ENCODE measurements at regions not wholly inside any gene's neighbourhood (a gene's known extent, or its start where the extent isn't known, plus 50 kb on each side); places are given as distances from the start of the nearest gene placed in this dataset.

DNA sequence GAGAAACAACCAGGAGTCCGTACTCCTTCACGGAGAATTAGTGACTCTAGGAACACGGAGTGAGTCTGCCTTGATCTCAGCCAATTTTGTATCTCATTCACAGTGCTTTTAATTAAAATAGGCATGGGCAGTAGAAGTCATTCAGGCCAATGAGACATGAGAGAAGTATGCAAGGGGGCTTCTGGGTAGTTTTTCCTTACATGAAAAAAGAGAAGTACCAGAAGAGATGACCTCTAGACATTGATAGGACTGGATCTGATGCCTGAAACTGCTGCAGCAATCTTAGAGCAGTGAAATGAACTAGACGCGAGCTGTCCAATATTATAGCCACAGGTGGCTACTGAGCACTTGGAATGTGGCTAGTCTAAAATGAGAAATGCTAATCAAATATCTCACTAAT is 187.7 kb upstream of the TLE4 start:
- no peak for TF ChIP-seq POLR2A (IDR thresholded peaks at IDR 0.05)
- TF ChIP-seq, protein P1, sequence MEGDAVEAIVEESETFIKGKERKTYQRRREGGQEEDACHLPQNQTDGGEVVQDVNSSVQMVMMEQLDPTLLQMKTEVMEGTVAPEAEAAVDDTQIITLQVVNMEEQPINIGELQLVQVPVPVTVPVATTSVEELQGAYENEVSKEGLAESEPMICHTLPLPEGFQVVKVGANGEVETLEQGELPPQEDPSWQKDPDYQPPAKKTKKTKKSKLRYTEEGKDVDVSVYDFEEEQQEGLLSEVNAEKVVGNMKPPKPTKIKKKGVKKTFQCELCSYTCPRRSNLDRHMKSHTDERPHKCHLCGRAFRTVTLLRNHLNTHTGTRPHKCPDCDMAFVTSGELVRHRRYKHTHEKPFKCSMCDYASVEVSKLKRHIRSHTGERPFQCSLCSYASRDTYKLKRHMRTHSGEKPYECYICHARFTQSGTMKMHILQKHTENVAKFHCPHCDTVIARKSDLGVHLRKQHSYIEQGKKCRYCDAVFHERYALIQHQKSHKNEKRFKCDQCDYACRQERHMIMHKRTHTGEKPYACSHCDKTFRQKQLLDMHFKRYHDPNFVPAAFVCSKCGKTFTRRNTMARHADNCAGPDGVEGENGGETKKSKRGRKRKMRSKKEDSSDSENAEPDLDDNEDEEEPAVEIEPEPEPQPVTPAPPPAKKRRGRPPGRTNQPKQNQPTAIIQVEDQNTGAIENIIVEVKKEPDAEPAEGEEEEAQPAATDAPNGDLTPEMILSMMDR (IDR thresholded peaks at IDR 0.05), result no peak

All from transverse colon (tissue), 3 donors.